HCT116 (cell line): ENCODE measurements at regions not wholly inside any gene's neighbourhood (a gene's known extent, or its start where the extent isn't known, plus 50 kb on each side); places are given as distances from the start of the nearest gene placed in this dataset.

ENCODE experiments used
- ATAC-seq: fragments of 200-7000 bp; cut with Tn5 transposase; 2 replicates; pipeline ENCODE4 v1.9.1; 2020; ENCODE audit warnings: mild to moderate bottlenecking, moderate library complexity
- BruUV-seq: library from RNA; stranded (reverse); fragments of 400-500 nt; replicated peaks from 2 replicates; lab custom pipeline; 2021; lab: Mats Ljungman, UMichigan
- CTCF ChIA-PET: fragments of 300-600 bp; sonication (Branson Sonifier 250); formaldehyde crosslinking; loops from one replicate; lab custom pipeline; 2021; ENCODE audit warnings: antibody characterized with exemption; lab: Charles Lee
- POLR2A ChIA-PET: fragments of 300-600, 350-600 bp; sonication (Branson Sonifier 250); formaldehyde crosslinking; loops from one replicate; lab custom pipeline; 2021; ENCODE audit warnings: antibody characterized with exemption; lab: Charles Lee
- RAD21 ChIA-PET, 2 experiments: fragments of 300-600 bp; sonication (Branson Sonifier 250); formaldehyde crosslinking; loops; one replicate each; lab custom pipeline; 2023; ENCODE audit warnings: low total read pairs in 2 of 2; ENCODE audit not compliant: uncharacterized antibody in 2 of 2, unreplicated experiment in 2 of 2, low non-redundant PET in 1 of 2; lab: Charles Lee
- DNase-seq: peaks from one replicate; pipeline ENCODE4 v3.0.0-alpha.2; 2010; ENCODE audit warnings: low read depth, low spot score
- H2AFZ ChIP-seq: fragments of 200-600 bp; shearing (Covaris generic), sonication (generic); 2 replicates; pipeline ENCODE4 v1.6.1; 2017; ENCODE audit warnings: low read depth, mixed run types, mixed read lengths, antibody characterized with exemption, low read length; ENCODE audit not compliant: poor library complexity, severe bottlenecking
- H3K27ac ChIP-seq: 2 replicates; pipeline ENCODE4 v1.5.1; 2012; ENCODE audit warnings: low read depth, low read length
- H3K27me3 ChIP-seq: fragments of 200-600 bp; sonication (generic); 2 replicates; pipeline ENCODE4 v1.6.1; 2016; ENCODE audit warnings: mixed run types, low read length, mixed read lengths; ENCODE audit not compliant: insufficient read depth
- H3K36me3 ChIP-seq, 2 experiments: fragments of 200-500 bp in 1 of 2; fragments of 200-600 bp in 1 of 2; sonication (Bioruptor generic) in 1 of 2; sonication (generic) in 1 of 2; 2 replicates each; pipeline versions ENCODE4 v1.5.1 to v1.6.1; 2014 to 2016; ENCODE audit warnings: low read length in 2 of 2, inconsistent platforms in 1 of 2, mixed read lengths in 1 of 2, mixed run types in 1 of 2; ENCODE audit not compliant: insufficient read depth in 2 of 2, control insufficient read depth in 1 of 2
- H3K4me1 ChIP-seq, 2 experiments: fragments of 200-600 bp in 1 of 2; sonication (generic) in 1 of 2; 2 replicates each; pipeline versions ENCODE4 v1.5.1 to v1.6.1; 2012 to 2017; ENCODE audit warnings: low read length in 2 of 2, inconsistent platforms in 1 of 2, mild to moderate bottlenecking in 1 of 2, mixed read lengths in 1 of 2, mixed run types in 1 of 2, moderate library complexity in 1 of 2; ENCODE audit not compliant: insufficient read depth in 2 of 2, control insufficient read depth in 1 of 2
- H3K4me2 ChIP-seq: fragments of 200-600 bp; sonication (generic); 2 replicates; pipeline ENCODE4 v1.6.1; 2017; ENCODE audit warnings: mixed run types, low read length, mixed read lengths
- H3K4me3 ChIP-seq, 2 experiments: fragments of 200-600 bp in 1 of 2; sonication (generic) in 1 of 2; replicated peaks in 1 of 2; 2 replicates each; pipeline ENCODE4 v1.5.1; 2011 to 2016; ENCODE audit warnings: low read length in 2 of 2, control low read depth in 1 of 2, low read depth in 1 of 2, mild to moderate bottlenecking in 1 of 2, mixed read lengths in 1 of 2, mixed run types in 1 of 2
- H3K79me2 ChIP-seq: fragments of 200-600 bp; sonication (generic); 2 replicates; pipeline ENCODE4 v1.6.1; 2017; ENCODE audit warnings: mild to moderate bottlenecking, mixed run types, low read length, moderate library complexity, mixed read lengths; ENCODE audit not compliant: insufficient read depth
- H3K9ac ChIP-seq: fragments of 200-600 bp; sonication (generic); 2 replicates; pipeline ENCODE4 v1.6.1; 2016; ENCODE audit warnings: low read length, mixed read lengths
- H3K9me2 ChIP-seq: fragments of 200-600 bp; sonication (generic), shearing (Covaris generic); 2 replicates; pipeline ENCODE4 v1.6.1; 2017; ENCODE audit warnings: mixed run types, mild to moderate bottlenecking, moderate library complexity; ENCODE audit not compliant: insufficient read depth
- H3K9me3 ChIP-seq, 2 experiments: fragments of 200-500 bp in 1 of 2; fragments of 200-600 bp in 1 of 2; sonication (Bioruptor generic) in 1 of 2; sonication (generic) in 1 of 2; 2 replicates each; pipeline ENCODE4 v1.6.1; 2014 to 2017; ENCODE audit warnings: low read length in 2 of 2, mixed read lengths in 2 of 2, inconsistent platforms in 1 of 2, low read depth in 1 of 2, mild to moderate bottlenecking in 1 of 2, mixed run types in 1 of 2, moderate library complexity in 1 of 2; ENCODE audit not compliant: control insufficient read depth in 1 of 2, insufficient read depth in 1 of 2
- H4K20me1 ChIP-seq: fragments of 200-600 bp; sonication (generic), shearing (Covaris generic); 2 replicates; pipeline ENCODE4 v1.6.1; 2017; ENCODE audit warnings: mixed run types, mild to moderate bottlenecking, moderate library complexity; ENCODE audit not compliant: insufficient read depth
- ATF3 ChIP-seq: IDR thresholded peaks from 2 replicates; pipeline ENCODE4 v1.6.1; 2012
- CBX3 ChIP-seq: IDR thresholded peaks from 2 replicates; pipeline ENCODE4 v1.6.1; 2012; ENCODE audit warnings: low read depth
- CEBPB ChIP-seq: IDR thresholded peaks from 2 replicates; pipeline ENCODE4 v1.6.1; 2012; ENCODE audit warnings: low read depth
- CTCF ChIP-seq, 3 experiments: fragments of 200-600 bp in 1 of 3; sonication (generic) in 1 of 3; IDR thresholded peaks in 2 of 3; conservative IDR thresholded peaks in 1 of 3; 2 replicates each; pipeline ENCODE4 v1.5.1; 2012 to 2017; ENCODE audit warnings: low read depth in 2 of 3, low read length in 2 of 3, antibody characterized with exemption in 1 of 3, borderline replicate concordance in 1 of 3, control low read depth in 1 of 3, mild to moderate bottlenecking in 1 of 3, mixed read lengths in 1 of 3, mixed run types in 1 of 3, moderate library complexity in 1 of 3; ENCODE audit not compliant: insufficient read depth in 1 of 3
- EGR1 ChIP-seq: IDR thresholded peaks from 2 replicates; pipeline ENCODE4 v1.6.1; 2012; ENCODE audit warnings: low read depth
- ELF1 ChIP-seq: IDR thresholded peaks from 2 replicates; pipeline ENCODE4 v1.6.1; 2012; ENCODE audit warnings: low read depth, borderline replicate concordance
- EZH2 ChIP-seq: fragments of 200-600 bp; sonication (generic); IDR thresholded peaks from 2 replicates; pipeline ENCODE4 v1.6.1; 2017; ENCODE audit warnings: antibody characterized with exemption, mixed run types
- FOSL1 ChIP-seq: IDR thresholded peaks from 2 replicates; pipeline ENCODE4 v1.6.1; 2012; ENCODE audit warnings: low read depth
- JUND ChIP-seq: IDR thresholded peaks from 2 replicates; pipeline ENCODE4 v1.6.1; 2012
- MAX ChIP-seq: IDR thresholded peaks from 2 replicates; pipeline ENCODE4 v1.6.1; 2012
- POLR2A ChIP-seq: IDR thresholded peaks from 2 replicates; pipeline ENCODE4 v1.7.0; 2011; ENCODE audit warnings: borderline replicate concordance; ENCODE audit not compliant: insufficient read depth, insufficient read length; ENCODE audit errors: extremely low read depth
- POLR2AphosphoS5 ChIP-seq: IDR thresholded peaks from 2 replicates; pipeline ENCODE4 v1.6.1; 2011; ENCODE audit warnings: mild to moderate bottlenecking, low read depth, low read length, moderate library complexity
- RAD21 ChIP-seq: IDR thresholded peaks from 2 replicates; pipeline ENCODE4 v1.6.1; 2012; ENCODE audit warnings: low read depth, mild to moderate bottlenecking
- SIN3A ChIP-seq: IDR thresholded peaks from 2 replicates; pipeline ENCODE4 v1.6.1; 2012; ENCODE audit warnings: low read depth
- SP1 ChIP-seq: IDR thresholded peaks from 2 replicates; pipeline ENCODE4 v1.6.1; 2012; ENCODE audit warnings: low read depth
- SRF ChIP-seq: IDR thresholded peaks from 2 replicates; pipeline ENCODE4 v1.6.1; 2012; ENCODE audit warnings: low read depth
- YY1 ChIP-seq: IDR thresholded peaks from 2 replicates; pipeline ENCODE4 v1.6.1; 2011; ENCODE audit warnings: low read length, low read depth, moderate library complexity, mild to moderate bottlenecking; ENCODE audit not compliant: insufficient replicate concordance; ENCODE audit errors: extremely low read depth
- ZFX ChIP-seq: fragments of 450-650 bp; IDR thresholded peaks from 2 replicates; pipeline ENCODE4 v1.6.1; 2017
- ZNF274 ChIP-seq: fragments of 200-500 bp; sonication (Bioruptor generic); IDR thresholded peaks from 2 replicates; pipeline ENCODE4 v1.6.1; 2014; ENCODE audit warnings: mild to moderate bottlenecking, low read depth, low read length, inconsistent platforms
- intact Hi-C: fragments of 100-400 bp; cut with micrococcal nuclease; formaldehyde crosslinking; loops from 2 replicates; pipeline ENCODE4 v1.10.0; 2022

GRCh38 chr2:236702657-236703372, 133.2 kb downstream of the ACKR3 start:
- ATAC-seq, result no peak; the same call in 1 of the 2 replicates
- no peaks in the 10 kb centered on the region for H4K20me1 ChIP-seq
- POLR2A ChIA-PET, result no interaction called here
- H3K9me2 ChIP-seq, result no peaks in the 10 kb centered on the region
- no peaks in the 10 kb centered on the region for H3K4me1 ChIP-seq
- intact Hi-C loops, result loop anchor here (1.0 kb wide), 1 partner anchor 41 kb away; no protein-coding TSS in a partner anchor
- H3K27me3 ChIP-seq, result peaks cover 11% of the 10 kb centered on the region; the same call in 1 of the 2 replicates
- RAD21 ChIA-PET, result no interaction called here
- no peak for TF ChIP-seq RAD21
- no peak for TF ChIP-seq FOSL1
- no peak for TF ChIP-seq SIN3A
- no peak for TF ChIP-seq ELF1
- TF ChIP-seq POLR2AphosphoS5, result no peak
- TF ChIP-seq POLR2A, result no peak
- no peak for TF ChIP-seq ZNF274
- TF ChIP-seq JUND, result no peak
- no peak for TF ChIP-seq YY1
- no peak for TF ChIP-seq SRF
- no peak for TF ChIP-seq MAX
- TF ChIP-seq CBX3, result no peak
- no peak for TF ChIP-seq SP1
- TF ChIP-seq CTCF (IDR thresholded peaks at IDR 0.05 in 2 of 3, conservative IDR thresholded peaks at IDR 0.05 in 1 of 3; ENCODE audit: borderline replicate concordance in 1 of 3, insufficient read depth in 1 of 3, low read depth in 2 of 3, low read length in 2 of 3), result no peak
- no peak for TF ChIP-seq CEBPB
- no peak for TF ChIP-seq EGR1
- no peak for TF ChIP-seq EZH2
- TF ChIP-seq ZFX, result no peak
- no peak for TF ChIP-seq ATF3
- no peak for DNase-seq
- CTCF ChIA-PET, result no interaction called here
- H2AFZ ChIP-seq, result no peak overlapping the region
- no peaks in the 10 kb centered on the region for H3K9me3 ChIP-seq
- no peak overlapping the region for H3K4me2 ChIP-seq
- no peak overlapping the region for H3K27ac ChIP-seq
- BruUV-seq, result no TSS peak
- H3K9ac ChIP-seq, result no peak overlapping the region
- no peaks in the 10 kb centered on the region for H3K36me3 ChIP-seq
- no peaks in the 10 kb centered on the region for H3K79me2 ChIP-seq
- no peak overlapping the region for H3K4me3 ChIP-seq
